ENCODE measurements at regions not wholly inside any gene's neighbourhood (a gene's known extent, or its start where the extent isn't known, plus 50 kb on each side); places are given as distances from the start of the nearest gene placed in this dataset.
"Not testable (repeated sequence)": the region's sequence is repeated elsewhere in the genome, so short reads cannot be mapped to it uniquely, and the experiment has no call there.

DNA sequence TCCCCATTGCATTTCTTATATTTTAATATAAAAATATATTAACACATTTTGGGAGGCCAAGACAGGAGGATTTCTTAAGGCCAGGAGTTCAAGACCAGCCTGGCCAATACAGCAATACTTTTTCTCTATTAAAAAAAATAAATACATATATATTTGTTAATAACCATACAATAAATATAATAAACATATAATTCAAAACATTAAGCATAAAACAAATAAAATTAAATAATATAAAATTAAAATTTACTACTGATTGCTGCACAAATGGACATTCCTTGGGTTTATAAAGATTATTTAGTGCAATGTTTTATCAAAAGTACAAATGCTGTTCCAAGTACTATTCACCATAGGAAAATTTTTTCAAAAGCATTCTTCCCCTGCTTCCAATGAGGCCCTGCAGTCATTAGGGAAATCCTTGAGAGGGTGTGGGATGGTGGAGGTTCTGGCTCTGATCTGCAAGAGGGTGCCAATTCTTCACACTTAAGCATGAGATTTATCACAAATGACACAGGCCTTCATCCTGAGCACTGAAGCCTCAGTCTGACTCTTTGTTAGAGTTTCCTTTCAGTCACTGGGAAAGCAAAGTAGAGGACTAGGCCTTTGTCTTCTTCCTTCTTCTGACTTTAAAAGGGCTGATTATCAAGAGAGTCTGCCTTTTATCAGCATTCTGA lies 596.7 kb downstream of the EPM2A start:
- no peak for DNase-seq

DNA sequence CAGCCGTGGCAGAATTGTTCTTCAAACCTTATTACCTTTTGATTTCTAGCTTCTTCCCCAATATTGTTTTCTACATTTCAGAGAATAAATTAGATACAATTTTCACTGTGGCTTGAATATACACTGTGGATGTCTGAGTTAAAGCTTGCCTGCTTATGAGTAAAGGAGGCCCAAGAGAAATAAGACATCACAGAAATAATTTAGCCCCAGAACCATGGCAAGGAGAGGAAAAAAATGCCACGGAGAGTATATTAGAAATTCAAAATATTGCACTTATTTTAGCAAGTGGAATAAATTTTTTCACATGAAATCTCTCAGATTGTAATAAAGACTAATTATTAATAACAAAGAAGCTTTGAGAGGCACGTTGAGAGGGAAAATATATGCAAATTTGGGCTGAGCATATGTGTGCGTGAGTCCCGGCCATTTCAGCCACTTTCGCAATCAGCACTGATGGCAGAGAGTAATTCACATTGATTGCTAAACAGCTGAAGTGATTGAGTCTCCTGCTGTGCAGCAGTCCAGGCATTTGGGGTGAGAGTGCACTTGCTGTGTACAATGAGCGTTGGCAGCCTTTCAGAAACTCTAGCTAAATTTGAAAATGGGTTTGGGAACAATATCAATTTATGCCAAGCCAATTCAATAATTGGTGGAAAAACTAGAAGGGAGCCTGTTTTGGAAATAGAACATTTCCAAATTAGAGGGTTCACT lies 596.0 kb downstream of the EPM2A start:
- DNase-seq: no peak

DNA sequence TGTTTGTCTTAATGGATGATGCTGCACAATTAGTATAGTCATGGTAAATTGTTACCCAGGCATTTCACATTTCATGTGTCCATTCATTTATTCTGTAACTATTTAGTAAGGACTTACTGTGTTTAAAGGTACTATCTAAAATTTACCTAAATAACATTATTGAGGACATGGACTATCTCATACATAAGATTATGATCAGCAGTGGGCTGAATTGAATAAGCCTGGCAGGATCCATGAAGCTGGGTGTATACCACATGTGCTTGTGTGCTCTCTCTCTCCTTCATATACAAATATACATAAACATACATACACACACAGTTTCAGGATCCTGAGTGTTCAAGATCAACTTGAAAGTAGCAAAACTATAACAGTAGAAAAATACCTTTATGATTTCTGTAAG lies 595.4 kb downstream of the EPM2A start:
- no peak for DNase-seq

DNA sequence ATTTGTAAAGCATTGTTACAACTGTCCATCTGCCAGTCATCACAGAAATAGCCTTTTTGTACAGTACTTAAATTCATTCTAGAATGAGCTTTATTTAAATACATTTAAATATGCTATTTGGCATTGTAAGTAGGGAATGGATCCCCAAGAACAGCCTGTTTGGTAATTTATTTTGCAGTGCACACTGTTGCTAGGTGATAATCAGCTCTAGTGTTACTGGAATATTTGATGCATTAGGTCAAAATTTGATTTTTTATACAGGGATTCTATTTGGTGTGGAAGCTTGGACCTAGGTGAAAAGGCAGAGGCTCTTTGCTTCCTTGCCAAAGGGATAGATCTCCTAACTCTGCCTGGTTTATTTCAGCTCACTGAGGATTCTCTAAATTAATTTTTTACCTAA lies 593.7 kb downstream of the EPM2A start:
- no peak for DNase-seq

DNA sequence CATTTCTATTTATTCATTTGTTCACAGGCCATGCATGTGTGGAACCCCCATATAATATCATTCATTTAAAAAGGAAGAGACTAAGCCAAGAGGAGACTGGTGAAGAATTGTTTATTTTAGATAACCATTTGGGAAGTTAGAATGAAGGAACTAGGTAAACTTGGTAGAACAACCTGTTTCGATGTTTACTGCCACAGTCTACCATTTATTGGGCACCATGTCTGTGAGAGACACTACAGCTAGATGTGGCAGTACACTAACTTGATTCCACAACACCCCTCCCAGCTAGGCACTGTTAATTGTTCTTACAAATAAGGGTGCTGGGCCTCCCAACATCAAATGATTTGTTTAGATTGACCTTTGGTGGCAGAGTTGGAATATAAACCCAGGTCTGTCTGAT lies 592.4 kb downstream of the EPM2A start:
- DNase-seq: no peak

DNA sequence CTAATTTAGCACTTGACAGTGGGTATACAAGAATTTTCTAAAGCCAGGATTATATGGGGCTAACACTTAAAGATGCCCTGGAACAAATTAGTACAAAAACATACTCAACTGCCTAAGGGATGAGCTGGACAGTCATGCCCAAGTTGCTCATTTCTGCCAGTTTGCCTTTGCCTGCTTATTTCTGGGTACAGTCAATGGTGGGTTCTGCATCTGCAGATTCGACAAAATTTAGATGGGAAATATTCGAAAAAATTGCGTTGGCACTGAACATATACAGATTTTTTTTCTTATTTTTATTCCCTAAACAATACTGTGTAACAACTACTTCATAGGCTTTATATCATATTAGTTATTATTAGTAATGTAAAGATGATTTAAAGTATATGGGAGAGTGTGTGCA lies 591.9 kb downstream of the EPM2A start:
- DNase-seq: no peak

DNA sequence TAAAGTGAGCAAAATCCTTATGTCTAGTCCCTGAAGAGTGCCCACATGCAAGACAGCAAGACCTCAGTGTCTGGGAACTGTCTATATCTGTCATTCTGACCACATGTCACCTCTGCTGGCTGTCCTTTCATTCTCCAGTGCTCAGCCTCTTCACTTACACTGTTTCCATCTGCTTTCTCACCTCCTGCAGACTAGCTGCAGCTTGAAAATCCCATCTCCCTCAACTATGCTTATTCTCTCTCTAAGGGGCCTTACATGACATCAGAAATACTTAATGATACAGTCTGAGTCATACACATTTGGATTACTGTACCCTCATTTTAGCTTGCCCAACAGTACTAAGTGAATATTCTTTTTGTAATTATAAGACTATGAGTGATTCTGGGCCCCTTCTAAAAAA lies 587.8 kb downstream of the EPM2A start:
- peak; percentile 40 for DNase-seq

DNA sequence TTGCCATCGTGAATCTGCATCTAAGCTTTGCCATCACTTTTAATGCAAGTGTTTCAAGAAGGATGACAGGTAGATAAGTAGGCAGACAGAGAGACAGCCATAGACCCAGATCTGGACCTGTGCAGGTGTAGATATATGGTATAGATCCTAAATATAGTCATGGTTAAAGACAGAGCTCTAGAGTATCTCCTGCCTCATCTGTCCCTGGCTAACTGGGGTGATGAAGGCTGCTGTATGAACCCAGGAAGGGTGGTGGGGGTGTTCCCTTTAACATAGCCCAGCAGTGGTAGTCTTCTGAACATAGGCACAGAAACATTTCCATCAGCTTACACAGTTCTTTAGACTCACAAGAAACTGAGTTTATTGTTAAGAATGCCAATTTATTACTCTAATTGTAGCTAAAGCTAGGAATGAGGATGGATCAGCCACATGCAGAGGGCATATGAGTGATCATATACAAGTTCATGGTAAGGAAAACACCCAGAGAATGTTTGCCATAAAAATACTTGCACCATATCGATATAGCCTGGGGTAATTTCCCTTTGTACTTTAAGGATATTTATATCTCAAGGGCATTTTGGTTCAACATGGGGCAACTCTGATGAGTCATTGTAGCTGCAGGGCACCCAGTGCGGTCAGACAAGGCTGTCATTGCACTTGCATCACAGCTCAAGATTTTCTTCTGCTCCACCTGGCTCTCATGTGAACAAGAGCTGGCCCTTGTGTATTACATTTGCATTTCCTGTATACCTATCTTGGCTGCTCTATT lies 587.2 kb downstream of the EPM2A start:
- DNase-seq: peak; percentile 31

DNA sequence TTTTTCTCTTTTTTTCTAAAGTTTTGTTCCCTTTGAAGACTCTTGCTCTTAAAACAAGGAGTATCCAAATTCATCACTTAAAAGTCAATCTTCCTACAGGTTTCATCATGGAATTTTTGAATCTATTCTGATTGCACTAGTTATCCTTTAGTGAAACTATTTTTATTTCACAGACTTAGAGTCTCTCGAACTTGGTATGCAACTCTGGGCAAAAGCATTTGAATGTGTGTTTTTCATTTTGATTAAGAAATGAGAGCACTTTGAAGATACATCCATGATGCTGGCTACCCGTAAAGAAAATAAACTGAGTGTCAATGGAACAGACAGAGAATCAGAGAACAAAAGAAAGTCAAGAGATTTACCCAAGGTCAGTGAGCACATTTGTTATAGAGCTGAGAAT lies 586.5 kb downstream of the EPM2A start:
- no peak for DNase-seq

DNA sequence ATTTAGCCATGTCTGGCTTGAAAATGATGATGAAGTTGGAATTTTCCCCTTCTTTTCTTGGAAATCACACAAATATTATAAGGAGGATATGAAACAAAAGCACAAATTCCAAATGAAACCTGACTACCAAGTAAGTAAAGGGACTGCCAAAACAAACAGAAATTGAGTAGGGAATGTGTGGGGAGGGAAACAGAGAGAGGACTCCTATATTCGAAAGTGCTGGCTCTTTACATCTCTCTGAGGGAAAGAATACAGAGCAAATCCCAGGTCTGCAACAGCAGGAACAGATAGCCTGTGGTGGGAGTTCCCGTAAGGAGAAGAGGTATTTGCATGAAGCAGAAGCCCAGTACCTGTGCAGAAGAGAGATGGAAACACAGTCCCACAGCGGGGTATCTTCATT lies 583.7 kb downstream of the EPM2A start:
- peak; percentile 15 for DNase-seq

DNA sequence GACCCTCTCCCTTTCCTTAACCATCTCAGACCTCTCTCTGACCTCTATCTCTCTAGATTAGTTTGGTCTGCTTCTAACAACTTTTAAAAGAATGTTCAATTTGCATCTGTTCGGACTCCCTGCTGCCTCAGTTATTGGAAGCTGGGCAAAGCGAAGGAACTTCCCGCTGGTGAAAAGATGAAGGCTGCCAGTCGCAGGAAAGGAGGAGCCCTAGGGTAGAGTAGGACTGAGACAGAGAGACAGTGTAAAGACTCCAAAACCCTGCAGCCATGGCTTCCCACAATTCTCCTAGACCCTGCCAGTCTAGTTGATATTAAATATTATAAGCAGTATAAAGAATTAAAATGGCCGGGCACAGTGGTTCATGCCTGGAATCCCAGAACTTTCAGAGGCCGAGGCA lies 581.8 kb downstream of the EPM2A start:
- DNase-seq: no peak

DNA sequence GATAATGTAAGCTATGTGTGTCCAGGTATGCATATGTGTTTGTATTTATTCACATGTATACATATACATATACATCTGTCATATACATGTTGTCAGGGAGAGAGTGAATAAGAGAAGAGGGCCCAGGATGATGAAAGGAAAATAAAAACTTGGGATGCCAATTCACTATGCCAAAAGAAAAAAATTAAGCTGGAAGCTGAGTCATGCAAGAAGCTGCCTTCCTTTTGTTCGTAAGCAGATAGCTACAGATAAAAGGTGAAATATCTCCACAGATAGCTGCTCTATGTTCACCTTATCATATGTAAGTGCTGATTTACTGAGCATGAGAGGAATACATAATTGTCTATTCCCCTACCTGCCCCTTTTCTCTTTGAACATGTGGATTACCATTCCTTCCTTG lies 579.9 kb downstream of the EPM2A start:
- no peak for DNase-seq

DNA sequence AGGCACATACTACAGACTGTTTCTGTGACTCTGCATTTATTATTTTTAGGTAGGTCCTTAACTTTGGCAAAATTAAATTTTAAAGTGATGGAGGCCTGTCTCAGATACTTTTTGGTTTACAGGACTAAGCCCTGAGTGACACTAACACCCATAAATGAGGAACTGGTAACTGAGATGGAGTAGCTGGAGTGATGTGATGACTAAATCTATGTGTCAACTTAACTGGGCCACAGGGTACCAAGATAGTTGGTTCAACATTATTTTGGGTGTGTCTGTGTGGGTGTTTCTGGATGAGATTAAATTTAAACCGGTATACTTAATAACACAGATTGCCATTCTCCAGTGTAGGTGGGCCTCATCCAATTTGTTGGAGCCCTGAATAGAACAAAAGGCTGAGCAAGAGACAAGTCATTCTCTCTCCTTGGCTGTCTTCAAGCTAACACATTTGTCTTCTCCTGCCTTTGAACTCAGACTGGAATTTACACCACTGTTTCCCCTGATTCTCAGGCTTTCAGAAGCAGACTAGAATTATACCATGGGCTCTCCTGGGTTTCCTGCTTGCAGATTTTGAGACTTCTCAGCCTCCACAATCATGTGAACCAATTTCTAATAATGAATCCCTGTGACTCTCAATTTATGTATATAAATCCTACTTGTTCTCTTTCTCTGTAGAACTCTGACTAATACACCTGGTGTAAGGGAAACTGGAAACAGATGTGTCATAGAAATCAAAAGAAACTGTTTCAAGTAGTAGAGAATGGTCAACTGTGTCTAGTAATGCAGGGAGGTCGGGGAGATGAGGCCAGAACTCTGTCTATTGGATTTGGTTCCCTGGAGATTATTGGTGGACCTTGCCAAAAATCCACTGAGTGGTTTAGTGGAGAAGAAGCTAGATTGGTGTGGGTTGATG lies 579.2 kb downstream of the EPM2A start:
- no peak for DNase-seq

DNA sequence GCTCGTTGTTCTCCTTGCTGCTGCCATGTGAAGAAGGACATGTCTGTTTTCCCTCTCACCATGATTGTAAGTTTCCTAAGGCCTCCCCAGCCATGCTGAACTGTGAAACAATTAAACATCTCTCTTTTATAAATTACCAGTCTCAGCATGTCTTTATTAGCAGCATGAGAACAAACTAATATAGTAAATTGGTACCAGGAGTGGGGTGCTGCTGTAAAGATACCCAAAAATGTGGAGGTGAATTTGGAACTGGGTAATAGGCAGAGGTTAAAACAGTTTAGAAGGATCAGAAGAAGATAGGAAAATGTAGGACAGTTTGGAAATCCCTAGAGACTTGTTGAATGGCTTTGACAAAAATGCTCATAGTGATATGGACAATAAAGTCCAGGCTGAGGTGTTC lies 576.7 kb downstream of the EPM2A start:
- not testable (repeated sequence) for DNase-seq

DNA sequence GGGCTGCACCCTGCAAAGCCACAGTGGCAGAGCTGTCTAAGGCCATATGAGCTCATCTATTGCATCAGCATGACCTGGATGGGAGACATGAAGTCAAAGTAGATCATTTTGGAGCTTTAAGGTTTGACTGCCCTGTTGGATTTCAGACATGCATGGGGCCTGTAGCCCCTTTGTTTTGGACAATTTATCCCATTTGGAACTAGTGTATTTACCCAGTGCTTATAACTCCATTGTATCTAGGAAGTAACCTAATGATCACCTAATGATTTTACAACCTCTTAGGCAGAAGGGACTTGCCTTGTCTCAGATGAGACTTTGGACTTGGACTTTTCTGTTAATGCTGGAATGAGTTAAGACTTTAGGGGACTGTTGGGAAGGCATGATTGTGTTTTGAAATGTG lies 575.4 kb downstream of the EPM2A start:
- DNase-seq: no peak

DNA sequence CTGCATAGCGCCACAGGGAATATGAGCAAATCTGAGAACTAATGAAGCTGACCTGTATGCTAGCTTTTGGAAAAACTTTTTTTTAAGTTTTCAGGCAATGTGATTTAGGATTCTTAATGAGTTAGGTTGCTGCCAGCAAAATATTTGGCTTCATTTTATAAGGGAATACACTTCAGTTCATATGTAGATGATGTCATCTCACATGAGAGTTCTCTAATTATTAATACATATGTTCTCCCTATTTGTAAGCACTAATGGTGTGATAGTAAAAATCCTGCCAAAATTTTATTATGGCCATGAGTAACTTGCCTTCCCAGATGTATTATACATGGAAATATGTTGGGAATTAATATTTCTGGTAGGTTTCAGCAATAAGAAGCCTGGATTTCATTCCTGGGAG lies 573.8 kb downstream of the EPM2A start:
- DNase-seq: no peak

DNA sequence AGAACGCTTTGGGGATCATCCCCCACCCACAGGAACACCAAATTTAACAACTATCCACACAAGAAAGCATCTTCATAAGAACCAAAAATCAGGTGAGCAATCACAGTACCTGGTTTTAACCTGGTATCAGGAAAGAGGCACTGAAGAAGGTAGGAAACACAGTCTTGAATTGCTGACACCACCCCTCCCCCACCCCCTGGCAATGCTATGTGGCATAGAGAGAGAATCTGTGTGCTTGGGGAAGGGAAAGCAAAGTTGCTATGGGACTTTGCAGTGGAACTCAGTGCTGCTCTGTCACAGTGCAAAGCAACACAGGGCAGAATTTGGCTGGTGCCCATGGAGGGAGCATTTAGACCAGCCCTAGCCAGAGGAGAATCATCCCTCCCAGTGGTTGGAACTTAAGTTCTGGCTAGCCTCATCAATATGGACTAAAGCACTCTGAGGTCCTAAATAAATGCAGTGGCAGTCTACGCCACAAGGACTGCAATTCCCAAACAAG lies 565.5 kb downstream of the EPM2A start:
- no peak for DNase-seq

DNA sequence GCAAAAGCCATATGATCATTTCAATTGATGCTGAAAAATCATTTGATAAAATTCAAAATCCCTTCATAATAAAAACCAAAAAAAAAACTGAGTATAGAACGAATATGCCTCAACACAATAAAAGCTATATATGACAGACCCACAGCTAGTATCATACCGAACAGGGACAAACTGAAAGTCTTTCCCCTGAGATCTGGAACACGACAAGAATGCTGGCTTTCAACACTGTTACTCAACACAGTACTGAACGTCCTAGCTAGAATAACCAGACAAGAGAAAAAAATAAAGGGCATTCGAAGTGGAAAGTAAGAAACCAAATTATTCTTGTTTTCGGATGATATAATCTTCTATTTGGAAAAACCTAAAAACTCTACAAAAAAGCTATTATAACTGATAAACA lies 559.9 kb downstream of the EPM2A start:
- DNase-seq: no peak

DNA sequence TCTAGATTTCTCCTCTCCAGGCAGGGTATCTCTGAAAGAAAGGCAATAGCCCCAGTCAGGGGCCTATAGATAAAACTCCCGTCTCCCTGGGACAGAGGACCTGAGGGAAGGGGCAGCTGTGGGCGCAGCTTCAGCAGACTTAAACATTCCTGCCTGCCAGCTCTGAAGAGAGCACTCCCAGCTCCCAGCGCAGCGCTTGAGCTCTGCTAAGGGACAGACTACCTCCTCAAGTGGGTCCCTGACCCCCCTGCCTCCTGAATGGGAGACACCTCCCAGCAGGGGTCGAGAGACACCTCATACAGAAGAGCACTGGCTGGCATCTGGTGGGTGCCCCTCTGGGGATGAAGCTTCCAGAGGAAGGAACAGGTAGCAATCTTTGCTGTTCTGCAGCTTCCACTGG lies 556.9 kb downstream of the EPM2A start:
- DNase-seq: no peak

DNA sequence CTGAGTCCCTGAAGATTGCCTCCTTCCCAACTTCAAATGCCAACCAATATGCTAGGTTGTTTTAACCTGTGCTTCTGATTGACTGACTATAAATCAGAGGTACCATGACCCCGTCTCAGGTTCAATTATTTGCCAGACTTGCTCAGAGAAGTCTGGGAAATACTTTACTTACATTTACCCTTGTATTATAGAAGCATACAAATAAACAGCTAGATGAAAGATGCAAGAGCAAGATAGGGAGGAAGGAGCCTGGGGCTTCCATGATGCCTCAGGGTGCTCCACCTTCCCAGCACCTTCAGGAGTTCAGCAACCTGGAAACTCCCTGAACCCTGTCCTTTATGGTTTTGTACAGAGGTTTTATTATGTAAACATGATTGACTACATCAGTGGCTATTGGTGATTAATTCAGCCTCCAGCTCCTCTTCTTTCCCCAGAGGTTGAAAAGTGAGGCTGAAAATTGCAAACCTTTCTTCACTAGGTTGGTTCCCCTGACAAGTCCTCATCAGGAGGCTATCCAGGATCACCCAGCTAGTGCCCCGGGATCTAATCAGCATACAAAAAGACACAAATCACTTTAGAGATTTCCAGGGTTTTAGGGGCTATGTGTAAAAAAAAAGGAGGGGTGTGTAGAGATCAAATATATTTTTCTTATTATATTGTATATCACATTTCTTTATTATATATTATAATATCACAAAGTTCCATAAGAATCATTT lies 547.7 kb downstream of the EPM2A start:
- no peak for DNase-seq

DNA sequence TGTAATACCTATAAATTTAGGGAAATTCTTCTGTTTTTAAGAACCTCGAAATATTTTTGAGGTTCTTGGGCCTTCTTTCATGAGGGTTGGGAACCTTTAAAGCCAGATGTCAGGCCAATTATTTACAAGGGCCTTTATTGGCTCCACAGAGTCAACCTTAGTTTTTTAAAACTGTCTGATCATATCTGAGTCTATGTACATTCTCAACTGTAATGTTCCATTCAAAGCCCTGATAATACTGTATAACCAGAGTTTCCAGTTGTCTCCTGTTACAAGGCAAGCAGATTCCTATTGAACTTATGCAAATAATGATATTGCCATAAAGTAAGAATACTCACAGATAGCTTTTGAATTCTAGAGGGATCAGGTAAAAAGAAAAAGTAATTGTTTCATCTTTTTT lies 545.5 kb downstream of the EPM2A start:
- no peak for DNase-seq

DNA sequence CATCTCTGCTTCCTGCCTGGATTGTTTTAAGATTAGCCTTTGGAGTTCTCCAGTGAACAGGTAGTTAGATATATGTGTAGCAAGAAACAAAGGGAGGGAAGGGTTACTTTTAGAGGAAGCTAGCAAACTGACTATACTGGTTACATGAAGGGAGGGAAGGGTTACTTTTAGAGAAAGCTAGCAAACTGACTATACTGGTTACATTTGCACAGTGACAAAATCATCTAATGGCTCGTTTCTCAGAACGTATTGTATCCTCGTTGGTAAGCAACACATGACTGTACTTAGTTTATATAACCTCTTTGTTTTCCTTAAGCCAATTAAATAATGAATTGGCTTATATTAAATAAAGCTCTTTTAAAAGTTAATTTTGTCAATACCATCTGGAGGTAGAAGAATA lies 540.9 kb downstream of the EPM2A start:
- DNase-seq: no peak

Data from fibroblast of skin of back (primary cell).